Thyroid gland (tissue), 4 donors: ENCODE measurements at regions not wholly inside any gene's neighbourhood (a gene's known extent, or its start where the extent isn't known, plus 50 kb on each side); places are given as distances from the start of the nearest gene placed in this dataset.

Source experiments
- DNase-seq, 2 donors: peaks; one replicate each; pipeline ENCODE4 v3.0.0-alpha.2; 2019
- H3K27ac ChIP-seq, 3 donors: fragments of 200-600 bp; sonication (generic); 1 replicate in 2 of 3; 2 replicates in 1 of 3; pipeline ENCODE4 v1.5.1; 2016 to 2019; ENCODE audit warnings: mild to moderate bottlenecking in 1 of 3, moderate library complexity in 1 of 3
- H3K27me3 ChIP-seq: fragments of 200-600 bp; sonication (generic); one replicate; pipeline ENCODE4 v1.5.1; 2019
- H3K36me3 ChIP-seq, 2 donors: fragments of 200-600 bp; sonication (generic); one replicate each; pipeline ENCODE4 v1.5.1; 2016 to 2019
- H3K4me1 ChIP-seq, 2 donors: fragments of 200-600 bp; sonication (generic); one replicate each; pipeline ENCODE4 v1.5.1; 2017 to 2019
- H3K4me3 ChIP-seq, 3 donors: fragments of 200-600 bp; sonication (generic); replicated peaks in 1 of 3; 1 replicate in 2 of 3; 2 replicates in 1 of 3; pipeline ENCODE4 v1.5.1; 2016; ENCODE audit warnings: mild to moderate bottlenecking in 1 of 3
- H3K9me3 ChIP-seq: fragments of 200-600 bp; sonication (generic); one replicate; pipeline ENCODE4 v1.5.1; 2017
- POLR2A ChIP-seq, 2 donors: fragments of 450-650 bp; IDR thresholded peaks; one replicate each; pipeline ENCODE4 v1.6.1; 2017; ENCODE audit warnings: antibody characterized with exemption in 2 of 2, mild to moderate bottlenecking in 2 of 2, moderate library complexity in 1 of 2
- WGBS, 2 donors: methylation state at CpG; one replicate each; pipeline ENCODE4 v1.1.5; 2017; 5-methylcytosine and 5-hydroxymethylcytosine counted together
- intact Hi-C: fragments of 100-400 bp; cut with DNase I; formaldehyde crosslinking; loops from one replicate; pipeline ENCODE4 v1.15.1; 2023
- TF ChIP-seq, protein P1 (sequence below), 6 experiments: fragments of 200-600 bp in 3 of 6; fragments of 450-650 bp in 3 of 6; sonication (generic) in 3 of 6; IDR thresholded peaks; one replicate each; pipeline ENCODE4 v1.5.1; 2016 to 2019; ENCODE audit warnings: antibody characterized with exemption in 6 of 6, mild to moderate bottlenecking in 2 of 6, inconsistent platforms in 1 of 6, moderate library complexity in 1 of 6

DNA sequence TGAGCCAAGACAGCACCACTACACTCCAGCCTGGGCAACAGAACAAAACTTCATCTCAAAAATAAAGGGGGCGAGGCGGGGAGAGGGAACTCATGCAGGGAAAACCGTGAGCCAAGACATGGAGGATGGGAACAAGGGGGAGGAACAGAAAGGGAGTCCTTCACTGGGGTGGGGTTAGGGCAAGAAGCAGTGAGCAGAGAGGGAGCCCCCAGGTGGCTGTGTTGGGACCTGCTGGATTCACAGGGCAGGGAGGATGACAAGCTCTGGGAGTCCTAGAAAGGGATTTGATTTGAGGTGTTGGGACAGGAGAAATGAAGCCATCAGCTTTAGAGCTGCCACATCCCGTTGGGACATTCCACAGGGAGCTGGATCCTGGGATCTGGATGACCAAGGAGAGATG is 90.6 kb upstream of the TOP1 start:
- WGBS, 2 donors: 82 to 85% methylated on average over 4 of the region's 4 CpGs
- no peak for DNase-seq
- Histone ChIP-seq H3K36me3 (no peaks in the 10 kb centered on the region), H3K4me3 (no peak overlapping the region), H3K9me3 (no peaks in the 10 kb centered on the region), H3K27ac (no peak overlapping the region), H3K27me3 (no peaks in the 10 kb centered on the region), H3K4me1 (no peaks in the 10 kb centered on the region)
- TF ChIP-seq, protein P1, sequence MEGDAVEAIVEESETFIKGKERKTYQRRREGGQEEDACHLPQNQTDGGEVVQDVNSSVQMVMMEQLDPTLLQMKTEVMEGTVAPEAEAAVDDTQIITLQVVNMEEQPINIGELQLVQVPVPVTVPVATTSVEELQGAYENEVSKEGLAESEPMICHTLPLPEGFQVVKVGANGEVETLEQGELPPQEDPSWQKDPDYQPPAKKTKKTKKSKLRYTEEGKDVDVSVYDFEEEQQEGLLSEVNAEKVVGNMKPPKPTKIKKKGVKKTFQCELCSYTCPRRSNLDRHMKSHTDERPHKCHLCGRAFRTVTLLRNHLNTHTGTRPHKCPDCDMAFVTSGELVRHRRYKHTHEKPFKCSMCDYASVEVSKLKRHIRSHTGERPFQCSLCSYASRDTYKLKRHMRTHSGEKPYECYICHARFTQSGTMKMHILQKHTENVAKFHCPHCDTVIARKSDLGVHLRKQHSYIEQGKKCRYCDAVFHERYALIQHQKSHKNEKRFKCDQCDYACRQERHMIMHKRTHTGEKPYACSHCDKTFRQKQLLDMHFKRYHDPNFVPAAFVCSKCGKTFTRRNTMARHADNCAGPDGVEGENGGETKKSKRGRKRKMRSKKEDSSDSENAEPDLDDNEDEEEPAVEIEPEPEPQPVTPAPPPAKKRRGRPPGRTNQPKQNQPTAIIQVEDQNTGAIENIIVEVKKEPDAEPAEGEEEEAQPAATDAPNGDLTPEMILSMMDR (IDR thresholded peaks at IDR 0.05): no peak
- TF ChIP-seq POLR2A (IDR thresholded peaks at IDR 0.05): no peak
- intact Hi-C loops: no loop called here

DNA sequence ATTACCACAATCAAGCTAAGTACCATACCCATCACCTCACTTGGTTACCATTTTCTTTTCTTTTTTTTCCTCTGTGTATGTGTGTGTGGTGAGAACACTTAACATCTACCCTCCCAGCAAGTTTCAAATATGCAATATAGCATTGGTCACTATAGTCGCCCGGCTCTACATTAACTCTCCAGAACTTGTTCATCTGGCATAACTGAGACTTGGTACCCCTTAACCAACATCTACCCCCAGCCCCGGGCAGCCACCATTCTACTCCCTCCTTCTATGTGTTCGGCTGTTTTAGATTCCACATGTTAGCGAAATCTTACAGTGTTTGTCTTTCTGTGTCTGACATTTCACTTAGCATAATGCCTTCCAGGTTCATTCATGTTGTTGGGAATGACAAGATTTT is 89.0 kb upstream of the TOP1 start:
- intact Hi-C loops: no loop called here
- Histone ChIP-seq H3K4me1 (no peaks in the 10 kb centered on the region), H3K27ac (no peak overlapping the region), H3K9me3 (no peaks in the 10 kb centered on the region), H3K4me3 (no peak overlapping the region), H3K27me3 (no peaks in the 10 kb centered on the region), H3K36me3 (no peaks in the 10 kb centered on the region)
- 96 to 98% methylated on average over 5 of the region's 5 CpGs for WGBS, 2 donors
- DNase-seq: no peak
- no peak for TF ChIP-seq POLR2A (IDR thresholded peaks at IDR 0.05)
- TF ChIP-seq, protein P1 (IDR thresholded peaks at IDR 0.05): no peak

DNA sequence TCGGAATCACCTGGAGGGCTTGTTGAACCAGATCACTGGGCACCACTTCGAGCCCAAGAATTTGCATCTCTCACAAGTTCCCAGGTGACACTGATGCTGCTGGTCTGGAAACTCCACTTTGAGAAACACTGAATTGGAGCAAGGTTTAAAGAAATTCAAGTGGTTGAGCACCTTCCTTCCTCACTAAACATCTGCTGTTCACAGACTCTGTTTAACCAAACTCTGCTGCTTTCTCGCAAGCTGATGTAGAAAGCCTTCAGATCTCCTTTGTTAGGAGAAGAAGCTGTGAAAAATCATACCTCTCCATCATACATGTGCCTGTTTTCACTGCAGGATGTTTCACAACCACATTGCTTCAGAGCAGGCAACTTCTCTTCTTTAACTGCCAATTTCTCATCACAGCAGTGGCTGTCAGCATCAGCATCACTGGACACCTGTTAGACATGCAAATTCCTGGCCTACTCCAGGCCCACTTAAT is 87.5 kb upstream of the TOP1 start:
- WGBS, 2 donors: 44 to 57% methylated on average over 3 of the region's 3 CpGs
- Histone ChIP-seq H3K4me3 (no peak overlapping the region), H3K4me1 (no peaks in the 10 kb centered on the region), H3K27ac (no peak overlapping the region), H3K27me3 (no peaks in the 10 kb centered on the region), H3K36me3 (no peaks in the 10 kb centered on the region), H3K9me3 (no peaks in the 10 kb centered on the region)
- intact Hi-C loops: no loop called here
- no peak for TF ChIP-seq POLR2A (IDR thresholded peaks at IDR 0.05)
- TF ChIP-seq, protein P1 (IDR thresholded peaks at IDR 0.05): no peak
- DNase-seq: no peak

DNA sequence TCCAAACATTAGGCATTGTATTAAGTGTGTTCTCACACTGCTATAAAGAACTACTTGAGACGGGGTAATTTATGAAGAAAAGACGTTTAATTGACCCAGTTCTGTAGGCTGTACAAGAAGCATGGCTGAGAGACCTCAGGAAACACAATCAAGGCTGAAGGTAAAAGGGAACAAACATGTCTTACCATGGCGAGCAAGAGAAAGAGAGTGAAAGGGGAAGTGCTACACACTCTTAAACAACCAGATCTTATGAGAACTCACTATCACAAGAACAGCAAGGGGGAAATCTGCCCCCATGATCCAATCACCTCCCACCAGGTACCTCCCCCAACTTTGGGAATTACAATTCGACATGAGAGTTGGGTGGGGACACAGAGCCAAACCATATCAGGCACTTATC is 86.6 kb upstream of the TOP1 start:
- 62 to 66% methylated on average over 4 of the region's 4 CpGs for WGBS, 2 donors
- TF ChIP-seq POLR2A (IDR thresholded peaks at IDR 0.05): no peak
- TF ChIP-seq, protein P1 (IDR thresholded peaks at IDR 0.05): no peak
- no peaks in the 10 kb centered on the region for H3K27me3 ChIP-seq
- no peaks in the 10 kb centered on the region for H3K9me3 ChIP-seq
- no peaks in the 10 kb centered on the region for H3K4me1 ChIP-seq
- intact Hi-C loops: no loop called here
- no peaks in the 10 kb centered on the region for H3K36me3 ChIP-seq
- DNase-seq: no peak
- H3K27ac ChIP-seq: no peak overlapping the region
- no peak overlapping the region for H3K4me3 ChIP-seq

DNA sequence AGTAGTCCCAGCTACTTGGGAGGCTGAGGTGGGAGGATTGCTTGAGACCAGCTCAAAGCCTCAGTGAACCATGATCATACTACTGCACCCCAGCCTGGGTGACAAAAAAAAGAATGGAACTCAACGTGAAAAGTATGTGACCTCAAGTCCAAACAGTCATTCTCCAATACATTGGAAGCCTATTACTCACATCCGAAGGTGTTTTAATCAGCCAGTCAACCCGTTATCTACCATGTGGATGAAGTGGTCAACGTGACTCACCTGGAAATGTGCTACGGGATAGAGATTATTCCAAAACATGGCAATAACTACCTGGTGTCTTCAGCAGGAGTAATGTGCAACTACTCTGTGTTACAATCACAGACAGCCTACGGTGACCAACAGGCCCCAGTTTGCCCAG is 85.8 kb upstream of the TOP1 start:
- TF ChIP-seq, protein P1 (IDR thresholded peaks at IDR 0.05): no peak
- no peak for TF ChIP-seq POLR2A (IDR thresholded peaks at IDR 0.05)
- intact Hi-C loops: no loop called here
- H3K27ac ChIP-seq: no peak overlapping the region
- H3K4me1 ChIP-seq: no peaks in the 10 kb centered on the region
- H3K36me3 ChIP-seq: no peaks in the 10 kb centered on the region
- no peak overlapping the region for H3K4me3 ChIP-seq
- H3K9me3 ChIP-seq: no peaks in the 10 kb centered on the region
- DNase-seq: no peak
- H3K27me3 ChIP-seq: no peaks in the 10 kb centered on the region
- 91 to 92% methylated on average over 6 of the region's 6 CpGs for WGBS, 2 donors
